ENCODE measurements at regions not wholly inside any gene's neighbourhood (a gene's known extent, or its start where the extent isn't known, plus 50 kb on each side); places are given as distances from the start of the nearest gene placed in this dataset.

GRCh38 chr2:194380011-194380410 is 1277.0 kb upstream of the SLC39A10 start:
- no peak for TF ChIP-seq CTCF (IDR thresholded peaks at IDR 0.05; ENCODE audit: control extremely low read depth in 1 of 3, insufficient read depth in 1 of 3, low read depth in 1 of 3, low read length in 3 of 3)
- no peak for TF ChIP-seq POLR2AphosphoS5 (IDR thresholded peaks at IDR 0.05; ENCODE audit: low read depth, low read length)
- no peak for TF ChIP-seq POLR2A (IDR thresholded peaks at IDR 0.05; ENCODE audit: control extremely low read depth in 1 of 2, low read depth in 2 of 2, low read length in 2 of 2)
- no peak for TF ChIP-seq JUND (IDR thresholded peaks at IDR 0.05; ENCODE audit: low read length)
- TF ChIP-seq SUZ12 (IDR thresholded peaks at IDR 0.05; ENCODE audit: low read length), result no peak
- no peak for TF ChIP-seq RNF2 (IDR thresholded peaks at IDR 0.05; ENCODE audit: borderline replicate concordance, low read depth, low read length, missing control alignments, poor library complexity, severe bottlenecking)
